GM10266 (cell line): ENCODE measurements at regions not wholly inside any gene's neighbourhood (a gene's known extent, or its start where the extent isn't known, plus 50 kb on each side); places are given as distances from the start of the nearest gene placed in this dataset.

Experiments used
- DNase-seq: peaks from one replicate; pipeline ENCODE4 v3.0.0; 2012; ENCODE audit errors: extremely low spot score
- TF ChIP-seq, protein P1 (sequence below): IDR thresholded peaks from 2 replicates; pipeline ENCODE4 v1.5.1; 2012; ENCODE audit warnings: mild to moderate bottlenecking, low read depth; ENCODE audit not compliant: control insufficient read depth, insufficient read depth; ENCODE audit errors: missing control alignments

DNA sequence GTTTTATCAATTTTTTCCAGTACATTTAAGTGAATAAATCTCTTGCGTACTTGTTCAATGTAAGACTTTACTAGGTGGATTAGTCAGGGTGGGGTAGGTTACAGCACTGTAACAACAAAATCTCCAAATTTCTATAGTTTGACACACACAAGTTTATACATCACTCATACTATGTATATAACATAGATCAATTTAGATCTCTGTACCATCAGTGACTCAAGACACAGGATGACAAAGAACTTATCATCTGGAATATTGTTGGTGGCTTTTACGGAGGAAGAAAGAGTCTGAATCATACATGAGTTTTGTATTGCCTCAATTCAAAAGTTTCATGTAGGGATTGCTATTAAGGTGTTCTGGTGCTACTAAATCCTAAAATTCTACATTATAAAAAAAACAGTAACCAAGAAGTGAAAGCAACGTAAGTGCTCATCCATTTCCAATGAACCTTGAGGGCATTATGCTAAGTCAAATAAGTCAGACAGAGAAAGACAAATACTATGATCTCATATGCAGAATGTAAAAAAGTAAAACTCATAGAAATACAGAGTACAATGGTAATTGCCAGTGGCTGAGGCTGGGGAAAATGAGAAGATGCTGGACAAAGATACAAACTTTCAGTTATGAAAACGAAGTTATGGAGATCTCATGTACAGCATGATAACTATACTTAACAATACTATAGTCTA is 98.0 kb upstream of the DKK2 start:
- TF ChIP-seq, protein P1, sequence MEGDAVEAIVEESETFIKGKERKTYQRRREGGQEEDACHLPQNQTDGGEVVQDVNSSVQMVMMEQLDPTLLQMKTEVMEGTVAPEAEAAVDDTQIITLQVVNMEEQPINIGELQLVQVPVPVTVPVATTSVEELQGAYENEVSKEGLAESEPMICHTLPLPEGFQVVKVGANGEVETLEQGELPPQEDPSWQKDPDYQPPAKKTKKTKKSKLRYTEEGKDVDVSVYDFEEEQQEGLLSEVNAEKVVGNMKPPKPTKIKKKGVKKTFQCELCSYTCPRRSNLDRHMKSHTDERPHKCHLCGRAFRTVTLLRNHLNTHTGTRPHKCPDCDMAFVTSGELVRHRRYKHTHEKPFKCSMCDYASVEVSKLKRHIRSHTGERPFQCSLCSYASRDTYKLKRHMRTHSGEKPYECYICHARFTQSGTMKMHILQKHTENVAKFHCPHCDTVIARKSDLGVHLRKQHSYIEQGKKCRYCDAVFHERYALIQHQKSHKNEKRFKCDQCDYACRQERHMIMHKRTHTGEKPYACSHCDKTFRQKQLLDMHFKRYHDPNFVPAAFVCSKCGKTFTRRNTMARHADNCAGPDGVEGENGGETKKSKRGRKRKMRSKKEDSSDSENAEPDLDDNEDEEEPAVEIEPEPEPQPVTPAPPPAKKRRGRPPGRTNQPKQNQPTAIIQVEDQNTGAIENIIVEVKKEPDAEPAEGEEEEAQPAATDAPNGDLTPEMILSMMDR: no peak
- no peak for DNase-seq

DNA sequence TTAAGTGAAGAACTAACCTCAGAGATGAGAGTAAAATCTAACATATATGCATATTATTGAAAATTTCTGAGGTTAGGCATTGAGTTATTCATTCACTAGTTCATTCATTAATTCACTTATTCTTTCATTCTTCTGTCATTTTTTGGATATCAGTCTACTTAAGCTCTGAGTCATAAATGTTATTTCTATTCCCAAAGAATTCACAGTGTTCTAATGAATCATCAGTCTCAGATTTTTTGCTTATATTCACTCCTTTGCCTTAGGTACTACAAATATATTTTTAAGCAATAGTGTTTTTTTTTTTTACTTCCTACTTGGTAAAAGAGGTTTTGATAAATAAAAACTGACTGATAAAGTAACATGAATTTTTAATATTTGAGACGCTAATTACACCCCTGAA is 95.2 kb upstream of the DKK2 start:
- TF ChIP-seq, protein P1: no peak
- no peak for DNase-seq

DNA sequence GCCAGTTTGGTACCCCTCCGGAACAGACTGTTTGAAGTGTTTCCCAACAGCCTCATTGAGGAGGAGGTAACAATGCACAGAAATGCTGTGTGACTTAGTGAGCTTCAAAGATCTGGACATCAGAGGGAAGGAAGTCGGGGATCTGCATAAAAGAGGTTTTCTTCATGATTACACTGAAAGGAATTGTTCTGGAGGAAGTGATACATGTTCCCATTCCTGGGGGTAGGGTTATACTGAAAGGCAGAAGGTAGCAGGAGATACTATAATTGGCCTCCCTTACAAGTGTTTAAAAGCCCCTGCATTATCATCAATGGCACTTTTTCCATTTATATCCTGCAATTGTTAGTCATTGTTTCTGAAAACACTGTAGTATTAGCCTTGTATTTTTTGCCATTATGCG is 94.0 kb upstream of the DKK2 start:
- DNase-seq: no peak
- TF ChIP-seq, protein P1: no peak

DNA sequence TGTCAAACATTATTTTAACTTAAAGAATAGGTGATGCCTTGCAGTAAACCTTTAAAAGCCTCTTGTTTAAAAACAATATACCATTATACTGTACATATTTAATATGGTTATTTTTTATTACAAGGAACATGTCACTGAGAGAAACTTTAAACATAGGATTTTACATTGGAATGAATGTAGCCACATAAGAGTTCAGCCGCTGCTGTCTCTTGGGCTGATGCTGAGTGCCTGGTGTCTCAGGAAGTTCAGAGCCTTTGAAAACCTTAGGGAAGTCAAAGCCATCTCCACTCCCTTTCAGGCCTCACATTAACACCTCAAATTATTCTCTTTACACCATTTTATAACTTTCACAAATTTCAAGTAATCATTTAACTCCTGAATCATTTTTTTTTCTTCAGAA is 93.5 kb upstream of the DKK2 start:
- DNase-seq: no peak
- TF ChIP-seq, protein P1: no peak

DNA sequence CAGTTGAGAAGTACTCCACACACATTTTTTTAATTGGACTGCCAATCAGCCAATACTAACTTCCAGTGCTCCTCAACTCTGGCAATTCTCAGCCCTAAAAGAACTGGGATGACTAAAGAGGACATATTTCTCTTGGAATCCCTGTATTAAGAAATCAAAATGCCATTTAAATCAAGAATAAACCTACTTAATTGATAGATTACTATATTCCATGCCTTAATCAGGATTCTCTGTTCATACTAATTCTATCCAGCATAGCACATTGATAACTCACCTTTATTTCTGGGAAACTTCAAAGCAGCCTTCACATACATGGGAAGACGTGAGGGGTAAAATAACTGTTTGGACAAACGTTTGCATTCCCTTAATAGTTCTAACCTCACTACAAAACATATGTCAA is 93.0 kb upstream of the DKK2 start:
- TF ChIP-seq, protein P1: no peak

DNA sequence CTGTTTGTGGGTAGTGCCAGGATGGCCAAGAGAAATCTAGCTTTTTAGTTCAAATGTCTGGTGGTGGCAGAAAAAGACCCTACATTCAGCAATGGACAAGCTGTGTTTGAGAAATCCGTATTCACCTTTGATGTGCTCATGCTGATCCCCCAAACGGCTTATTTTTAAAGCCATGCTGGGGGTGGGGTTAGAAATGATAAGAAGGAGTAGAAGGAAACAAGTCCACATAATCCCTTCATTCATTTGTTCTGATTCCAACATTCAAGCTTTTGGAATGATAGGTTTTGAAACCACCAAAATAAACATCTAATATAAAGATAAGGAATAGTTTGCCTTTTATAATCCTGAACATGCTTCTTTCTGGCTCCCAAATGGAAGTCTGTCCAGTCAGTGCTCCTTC is 92.0 kb upstream of the DKK2 start:
- no peak for DNase-seq
- TF ChIP-seq, protein P1: no peak

More for the DNA sequence above, 93.0 kb upstream of the DKK2 start:
- DNase-seq: no peak

DNA sequence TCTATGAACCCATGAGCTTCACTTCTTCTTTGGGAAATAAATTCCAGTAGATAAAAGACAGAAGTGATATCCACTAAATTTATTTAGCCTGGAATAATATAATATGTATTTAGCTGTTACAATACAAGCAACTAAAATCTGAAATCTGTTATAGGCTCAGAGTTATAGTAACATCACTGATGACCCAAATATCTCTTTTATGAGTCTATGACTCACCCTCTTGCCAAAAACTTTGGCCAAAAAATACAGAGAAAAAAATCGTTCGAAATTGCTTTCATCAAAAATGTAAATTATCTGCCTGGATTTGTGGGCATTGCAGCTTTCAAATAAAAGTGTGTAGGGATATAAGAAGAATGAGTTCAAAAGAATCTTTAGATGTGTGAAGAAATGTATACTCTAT is 89.4 kb upstream of the DKK2 start:
- no peak for DNase-seq
- TF ChIP-seq, protein P1: no peak
